Upper lobe of left lung (tissue), 6 donors: ENCODE measurements at regions not wholly inside any gene's neighbourhood (a gene's known extent, or its start where the extent isn't known, plus 50 kb on each side); places are given as distances from the start of the nearest gene placed in this dataset.

Experiments
- ATAC-seq, 2 donors: fragments of 200-7000 bp; cut with Tn5 transposase; one replicate each; pipeline ENCODE4 v1.9.1; 2022; ENCODE audit warnings: mild to moderate bottlenecking in 2 of 2, moderate library complexity in 2 of 2; ENCODE audit not compliant: low FRiP score in 2 of 2
- DNase-seq, 2 donors: peaks; one replicate each; pipeline ENCODE4 v3.0.0-alpha.2; 2019 to 2020
- H3K27ac ChIP-seq, 4 donors: fragments of 200-600 bp; sonication (generic); one replicate each; pipeline ENCODE4 v1.5.1; 2016 to 2019
- H3K27me3 ChIP-seq, 4 donors: fragments of 200-600 bp; sonication (generic); one replicate each; pipeline ENCODE4 v1.5.1; 2017 to 2019
- H3K36me3 ChIP-seq, 4 donors: fragments of 200-600 bp; sonication (generic); one replicate each; pipeline ENCODE4 v1.5.1; 2016 to 2019
- H3K4me1 ChIP-seq, 4 donors: fragments of 200-600 bp; sonication (generic); one replicate each; pipeline ENCODE4 v1.5.1; 2018 to 2019
- H3K4me3 ChIP-seq, 4 donors: fragments of 200-600 bp; sonication (generic); one replicate each; pipeline ENCODE4 v1.5.1; 2017 to 2019; ENCODE audit warnings: mild to moderate bottlenecking in 2 of 4, moderate library complexity in 1 of 4
- H3K9me3 ChIP-seq, 4 donors: fragments of 200-600 bp; sonication (generic); one replicate each; pipeline ENCODE4 v1.5.1; 2018 to 2019
- CTCF ChIP-seq, 6 experiments: fragments of 450-650 bp in 4 of 6; fragments of 200-600 bp in 2 of 6; sonication (generic) in 2 of 6; IDR thresholded peaks; one replicate each; pipeline ENCODE4 v1.5.1; 2016 to 2019; ENCODE audit warnings: antibody characterized with exemption in 6 of 6
- EP300 ChIP-seq, 4 donors: sonication (generic); formaldehyde crosslinking; IDR thresholded peaks; one replicate each; pipeline ENCODE4 v1.5.1; 2017; ENCODE audit warnings: antibody characterized with exemption in 4 of 4, control low read depth in 2 of 4
- POLR2A ChIP-seq, 4 donors: fragments of 450-650 bp; IDR thresholded peaks; one replicate each; pipeline ENCODE4 v1.5.1; 2016 to 2017; ENCODE audit warnings: antibody characterized with exemption in 4 of 4, mild to moderate bottlenecking in 2 of 4
- POLR2AphosphoS5 ChIP-seq, 2 donors: sonication (generic); formaldehyde crosslinking; IDR thresholded peaks; one replicate each; pipeline ENCODE4 v1.5.1; 2017; ENCODE audit warnings: antibody characterized with exemption in 2 of 2
- WGBS, 2 donors: methylation state at CpG; one replicate each; pipeline ENCODE4 v1.1.5; 2017 to 2018; 5-methylcytosine and 5-hydroxymethylcytosine counted together
- donor health status: DM: no; HTN: no; CAD: no; lungs with moderate emphysema.
- donor health status: DM: no; HTN: yes; CAD: no; lungs with severe emphysema.

- H3K27ac ChIP-seq = no peak overlapping the region
- no peaks in the 10 kb centered on the region for H3K9me3 ChIP-seq
- no peaks in the 10 kb centered on the region for H3K27me3 ChIP-seq
- ATAC-seq (no peak), DNase-seq (no peak)
- no peaks in the 10 kb centered on the region for H3K36me3 ChIP-seq
- 65 to 66% methylated on average over 8 of the region's 8 CpGs for WGBS, 2 donors
- H3K4me1 ChIP-seq = no peaks in the 10 kb centered on the region
- no peak for TF ChIP-seq POLR2A (IDR thresholded peaks at IDR 0.05)
- TF ChIP-seq EP300 (IDR thresholded peaks at IDR 0.05) = no peak
- TF ChIP-seq CTCF (IDR thresholded peaks at IDR 0.05) = no peak
- TF ChIP-seq POLR2AphosphoS5 (IDR thresholded peaks at IDR 0.05) = no peak
- no peak overlapping the region for H3K4me3 ChIP-seq
Measured at GRCh38 chr5:174245516-174246075, 200.1 kb downstream of the NSG2 start.

- Histone ChIP-seq H3K4me1 (no peaks in the 10 kb centered on the region), H3K36me3 (no peaks in the 10 kb centered on the region), H3K9me3 (no peaks in the 10 kb centered on the region), H3K27ac (no peak overlapping the region), H3K27me3 (no peaks in the 10 kb centered on the region), H3K4me3 (no peak overlapping the region)
- WGBS, 2 donors = 56 to 79% methylated on average over 1 of the region's 1 CpG
- ATAC-seq (no peak), DNase-seq (no peak)
- TF ChIP-seq POLR2AphosphoS5 (IDR thresholded peaks at IDR 0.05) (no peak), EP300 (IDR thresholded peaks at IDR 0.05) (no peak), POLR2A (IDR thresholded peaks at IDR 0.05) (no peak), CTCF (IDR thresholded peaks at IDR 0.05) (no peak)
Measured at GRCh38 chr5:174246743-174247142, 201.2 kb downstream of the NSG2 start.

GRCh38 chr5:174247301-174247700, 201.8 kb downstream of the NSG2 start:
- WGBS, 2 donors = 83 to 84% methylated on average over 9 of the region's 9 CpGs
- H3K27me3 ChIP-seq = no peaks in the 10 kb centered on the region
- DNase-seq (no peak), ATAC-seq (no peak)
- no peak overlapping the region for H3K27ac ChIP-seq
- H3K36me3 ChIP-seq = no peaks in the 10 kb centered on the region
- H3K4me3 ChIP-seq = no peak overlapping the region
- H3K9me3 ChIP-seq = no peaks in the 10 kb centered on the region
- no peaks in the 10 kb centered on the region for H3K4me1 ChIP-seq
- no peak for TF ChIP-seq EP300 (IDR thresholded peaks at IDR 0.05)
- TF ChIP-seq CTCF (IDR thresholded peaks at IDR 0.05) = no peak
- no peak for TF ChIP-seq POLR2AphosphoS5 (IDR thresholded peaks at IDR 0.05)
- no peak for TF ChIP-seq POLR2A (IDR thresholded peaks at IDR 0.05)

- WGBS, 2 donors = 53 to 59% methylated on average over 5 of the region's 5 CpGs
- Histone ChIP-seq H3K4me1 (no peaks in the 10 kb centered on the region), H3K36me3 (no peaks in the 10 kb centered on the region), H3K9me3 (no peaks in the 10 kb centered on the region), H3K27ac (no peak overlapping the region), H3K27me3 (no peaks in the 10 kb centered on the region), H3K4me3 (no peak overlapping the region)
- TF ChIP-seq POLR2AphosphoS5 (IDR thresholded peaks at IDR 0.05) = no peak
- TF ChIP-seq EP300 (IDR thresholded peaks at IDR 0.05) = no peak
- TF ChIP-seq POLR2A (IDR thresholded peaks at IDR 0.05) = no peak
- no peak for TF ChIP-seq CTCF (IDR thresholded peaks at IDR 0.05)
- ATAC-seq (no peak), DNase-seq (no peak)
Measured at GRCh38 chr5:174251305-174252000, 205.9 kb downstream of the NSG2 start.

GRCh38 chr5:174252121-174252520, 206.6 kb downstream of the NSG2 start:
- Histone ChIP-seq H3K36me3 (no peaks in the 10 kb centered on the region), H3K27ac (no peak overlapping the region), H3K27me3 (no peaks in the 10 kb centered on the region), H3K4me3 (no peak overlapping the region), H3K9me3 (no peaks in the 10 kb centered on the region), H3K4me1 (no peaks in the 10 kb centered on the region)
- TF ChIP-seq EP300 (IDR thresholded peaks at IDR 0.05) (no peak), CTCF (IDR thresholded peaks at IDR 0.05) (no peak), POLR2A (IDR thresholded peaks at IDR 0.05) (no peak), POLR2AphosphoS5 (IDR thresholded peaks at IDR 0.05) (no peak)
- DNase-seq (no peak), ATAC-seq (no peak)
- 65 to 82% methylated on average over 1 of the region's 1 CpG for WGBS, 2 donors
